Hepatocyte (in vitro differentiated cells): ENCODE measurements at regions not wholly inside any gene's neighbourhood (a gene's known extent, or its start where the extent isn't known, plus 50 kb on each side); places are given as distances from the start of the nearest gene placed in this dataset.

Source experiments
- EZH2 ChIP-seq: fragments of 200-600 bp; sonication (generic); IDR thresholded peaks from 2 replicates; pipeline ENCODE4 v1.6.1; 2016; ENCODE audit warnings: antibody characterized with exemption, mild to moderate bottlenecking, borderline replicate concordance
- TF ChIP-seq, protein P1 (sequence below): fragments of 200-600 bp; sonication (generic); IDR thresholded peaks from 2 replicates; pipeline ENCODE4 v1.5.1; 2016; ENCODE audit warnings: antibody characterized with exemption, mild to moderate bottlenecking; ENCODE audit not compliant: poor library complexity

GRCh38 chr12:34219046-34219770 lies 196.9 kb downstream of the ALG10 start:
- TF ChIP-seq, protein P1, sequence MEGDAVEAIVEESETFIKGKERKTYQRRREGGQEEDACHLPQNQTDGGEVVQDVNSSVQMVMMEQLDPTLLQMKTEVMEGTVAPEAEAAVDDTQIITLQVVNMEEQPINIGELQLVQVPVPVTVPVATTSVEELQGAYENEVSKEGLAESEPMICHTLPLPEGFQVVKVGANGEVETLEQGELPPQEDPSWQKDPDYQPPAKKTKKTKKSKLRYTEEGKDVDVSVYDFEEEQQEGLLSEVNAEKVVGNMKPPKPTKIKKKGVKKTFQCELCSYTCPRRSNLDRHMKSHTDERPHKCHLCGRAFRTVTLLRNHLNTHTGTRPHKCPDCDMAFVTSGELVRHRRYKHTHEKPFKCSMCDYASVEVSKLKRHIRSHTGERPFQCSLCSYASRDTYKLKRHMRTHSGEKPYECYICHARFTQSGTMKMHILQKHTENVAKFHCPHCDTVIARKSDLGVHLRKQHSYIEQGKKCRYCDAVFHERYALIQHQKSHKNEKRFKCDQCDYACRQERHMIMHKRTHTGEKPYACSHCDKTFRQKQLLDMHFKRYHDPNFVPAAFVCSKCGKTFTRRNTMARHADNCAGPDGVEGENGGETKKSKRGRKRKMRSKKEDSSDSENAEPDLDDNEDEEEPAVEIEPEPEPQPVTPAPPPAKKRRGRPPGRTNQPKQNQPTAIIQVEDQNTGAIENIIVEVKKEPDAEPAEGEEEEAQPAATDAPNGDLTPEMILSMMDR = no peak
- TF ChIP-seq EZH2 = no peak
